ENCODE measurements at regions not wholly inside any gene's neighbourhood (a gene's known extent, or its start where the extent isn't known, plus 50 kb on each side); places are given as distances from the start of the nearest gene placed in this dataset.
"Not testable (repeated sequence)": the region's sequence is repeated elsewhere in the genome, so short reads cannot be mapped to it uniquely, and the experiment has no call there.

DNA sequence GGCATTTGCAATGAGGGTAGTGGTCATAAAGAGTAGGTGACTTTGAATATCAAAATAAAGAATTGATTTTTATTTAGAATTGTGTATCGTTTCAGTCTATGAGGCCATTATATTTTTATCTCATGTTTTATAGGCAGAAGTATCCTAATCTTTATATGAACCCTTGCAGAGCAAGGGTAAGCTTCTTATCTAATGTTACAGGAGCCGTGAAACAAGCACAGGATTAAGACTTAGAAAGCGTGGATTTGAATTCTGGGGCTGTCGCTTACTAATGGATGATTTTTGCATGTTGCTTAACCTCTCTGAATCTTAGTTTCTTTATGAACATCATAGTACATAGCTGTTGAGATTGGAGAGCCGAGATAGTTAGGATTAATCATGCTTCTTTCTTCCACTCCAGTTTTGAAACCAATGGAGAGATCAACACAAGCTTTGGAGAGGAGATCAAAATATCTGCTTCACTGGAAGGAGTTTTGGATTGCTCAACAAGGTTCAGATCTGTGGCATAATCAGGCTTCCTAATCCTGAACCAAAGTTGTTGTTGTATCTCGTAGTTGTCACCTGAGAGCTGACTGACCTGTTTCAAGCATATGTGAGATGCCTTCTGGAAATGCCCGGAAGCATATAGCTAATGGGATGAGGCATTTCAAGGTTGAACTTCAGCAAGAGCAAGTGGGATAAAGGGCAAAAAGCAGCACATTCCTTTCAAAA is 166.9 kb upstream of the GK2 start:
- DNase-seq (ENCODE audit: low read depth, low spot score) = no peak
- Histone ChIP-seq H3K9me3 (ENCODE audit: low read depth, low read length) (no peaks in the 10 kb centered on the region), H3K27ac (no peak overlapping the region), H3K4me3 (no peak overlapping the region), H3K36me3 (ENCODE audit: insufficient read depth, low read length) (no peaks in the 10 kb centered on the region), H3K9ac (ENCODE audit: insufficient read length) (no peak overlapping the region)
- TF ChIP-seq EZH2 (IDR thresholded peaks at IDR 0.05) = no peak
- TF ChIP-seq FOXP2 (optimal IDR thresholded peaks at IDR 0.05; ENCODE audit: control extremely low read depth, extremely low read length, insufficient read depth) = no peak
- TF ChIP-seq POLR2AphosphoS5 (IDR thresholded peaks at IDR 0.05; ENCODE audit: borderline replicate concordance, low read depth, low read length) = no peak

DNA sequence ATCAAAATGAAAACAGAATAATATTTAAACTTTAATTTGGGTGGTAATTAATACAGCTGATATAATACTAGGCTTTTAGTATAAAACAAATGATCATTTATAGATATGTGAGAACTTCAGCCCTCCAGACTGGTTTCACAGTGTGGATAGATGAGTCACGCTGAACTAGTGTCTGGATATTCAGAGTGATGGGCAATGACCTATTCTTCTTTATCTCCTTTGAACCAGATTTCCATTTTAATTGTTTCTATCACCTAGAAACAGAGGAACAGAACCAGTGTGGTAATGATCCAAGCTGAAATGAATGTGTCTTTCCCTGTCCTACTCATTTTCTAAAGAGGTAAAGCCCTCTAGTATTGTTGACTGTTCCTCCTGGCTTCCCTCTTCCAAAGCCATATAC is 155.2 kb upstream of the GK2 start:
- Histone ChIP-seq H3K4me3 (no peak overlapping the region), H3K36me3 (ENCODE audit: insufficient read depth, low read length) (no peaks in the 10 kb centered on the region), H3K9ac (ENCODE audit: insufficient read length) (no peak overlapping the region), H3K27ac (no peak overlapping the region), H3K9me3 (ENCODE audit: low read depth, low read length) (no peaks in the 10 kb centered on the region)
- DNase-seq (ENCODE audit: low read depth, low spot score) = no peak
- TF ChIP-seq POLR2AphosphoS5 (IDR thresholded peaks at IDR 0.05; ENCODE audit: borderline replicate concordance, low read depth, low read length) (no peak), FOXP2 (optimal IDR thresholded peaks at IDR 0.05; ENCODE audit: control extremely low read depth, extremely low read length, insufficient read depth) (no peak), EZH2 (IDR thresholded peaks at IDR 0.05) (no peak)

DNA sequence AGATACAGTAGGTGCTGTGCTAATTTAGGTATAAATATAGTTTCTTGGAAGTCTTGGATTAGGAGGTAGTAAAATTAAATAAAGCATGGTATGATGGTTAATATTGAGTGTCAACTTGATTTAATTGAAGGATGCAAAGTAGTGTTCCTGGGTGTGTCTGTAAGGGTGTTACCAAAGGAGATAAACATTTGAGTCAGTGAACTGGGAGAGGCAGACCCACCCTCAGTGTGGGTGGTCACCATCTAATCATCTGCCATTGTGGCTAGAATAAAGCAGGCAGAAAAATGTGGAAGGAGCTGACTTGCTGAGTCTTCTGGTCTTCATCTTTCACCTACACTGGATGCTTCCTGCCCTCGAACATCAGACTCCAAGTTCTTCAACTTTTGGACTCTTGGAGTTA is 153.7 kb upstream of the GK2 start:
- no peak overlapping the region for H3K27ac ChIP-seq
- no peak for DNase-seq (ENCODE audit: low read depth, low spot score)
- H3K9me3 ChIP-seq (ENCODE audit: low read depth, low read length) = no peaks in the 10 kb centered on the region
- H3K4me3 ChIP-seq = no peak overlapping the region
- no peak overlapping the region for H3K9ac ChIP-seq (ENCODE audit: insufficient read length)
- no peak for TF ChIP-seq POLR2AphosphoS5 (IDR thresholded peaks at IDR 0.05; ENCODE audit: borderline replicate concordance, low read depth, low read length)
- no peak for TF ChIP-seq EZH2 (IDR thresholded peaks at IDR 0.05)
- TF ChIP-seq FOXP2 (optimal IDR thresholded peaks at IDR 0.05; ENCODE audit: control extremely low read depth, extremely low read length, insufficient read depth) = no peak
- no peaks in the 10 kb centered on the region for H3K36me3 ChIP-seq (ENCODE audit: insufficient read depth, low read length)

DNA sequence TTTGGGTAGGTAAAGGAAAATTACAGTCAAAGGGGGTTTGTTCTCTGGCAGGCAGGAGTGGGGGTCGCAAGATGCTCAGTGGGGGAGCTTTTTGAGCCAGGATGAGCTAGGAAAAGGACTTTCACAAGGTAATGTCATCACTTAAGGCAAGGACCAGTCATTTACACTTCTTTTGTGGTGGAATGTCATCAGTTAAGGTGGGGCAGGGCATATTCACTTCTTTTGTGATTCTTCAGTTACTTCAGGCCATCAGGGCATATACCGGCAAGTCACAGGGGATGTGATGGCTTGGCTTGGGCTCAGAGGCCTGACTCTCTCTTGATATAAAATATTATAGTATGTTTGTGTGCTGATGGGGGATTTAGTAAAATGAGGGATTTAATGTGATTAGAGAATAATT is 151.4 kb upstream of the GK2 start:
- not testable (repeated sequence) for H3K9me3 ChIP-seq (ENCODE audit: low read depth, low read length); H3K27ac ChIP-seq; H3K4me3 ChIP-seq; H3K36me3 ChIP-seq (ENCODE audit: insufficient read depth, low read length); DNase-seq (ENCODE audit: low read depth, low spot score); H3K9ac ChIP-seq (ENCODE audit: insufficient read length)

DNA sequence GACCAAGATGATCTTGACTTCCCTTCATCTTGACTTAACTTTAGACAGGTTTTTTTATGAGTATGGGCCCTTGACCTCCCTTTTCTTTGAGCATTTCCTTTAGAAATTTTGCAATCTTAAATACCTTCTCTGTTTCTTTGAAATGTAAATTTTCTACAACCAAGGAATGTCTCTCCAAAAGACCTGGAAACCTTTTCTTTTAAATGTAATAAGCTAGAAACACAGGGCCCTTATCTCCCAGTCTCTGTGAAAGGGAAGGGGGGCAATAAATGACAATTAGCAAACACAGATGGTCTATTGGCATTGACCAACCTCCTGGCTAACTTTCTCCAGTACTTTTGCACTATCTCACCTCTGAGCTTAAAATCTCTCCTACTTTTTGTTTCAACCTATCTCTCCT is 144.3 kb upstream of the GK2 start:
- Histone ChIP-seq H3K9me3 (ENCODE audit: low read depth, low read length) (no peaks in the 10 kb centered on the region), H3K9ac (ENCODE audit: insufficient read length) (no peak overlapping the region), H3K4me3 (no peak overlapping the region), H3K36me3 (ENCODE audit: insufficient read depth, low read length) (no peaks in the 10 kb centered on the region), H3K27ac (no peak overlapping the region)
- no peak for TF ChIP-seq POLR2AphosphoS5 (IDR thresholded peaks at IDR 0.05; ENCODE audit: borderline replicate concordance, low read depth, low read length)
- TF ChIP-seq EZH2 (IDR thresholded peaks at IDR 0.05) = no peak
- TF ChIP-seq FOXP2 (optimal IDR thresholded peaks at IDR 0.05; ENCODE audit: control extremely low read depth, extremely low read length, insufficient read depth) = no peak
- DNase-seq (ENCODE audit: low read depth, low spot score) = no peak

DNA sequence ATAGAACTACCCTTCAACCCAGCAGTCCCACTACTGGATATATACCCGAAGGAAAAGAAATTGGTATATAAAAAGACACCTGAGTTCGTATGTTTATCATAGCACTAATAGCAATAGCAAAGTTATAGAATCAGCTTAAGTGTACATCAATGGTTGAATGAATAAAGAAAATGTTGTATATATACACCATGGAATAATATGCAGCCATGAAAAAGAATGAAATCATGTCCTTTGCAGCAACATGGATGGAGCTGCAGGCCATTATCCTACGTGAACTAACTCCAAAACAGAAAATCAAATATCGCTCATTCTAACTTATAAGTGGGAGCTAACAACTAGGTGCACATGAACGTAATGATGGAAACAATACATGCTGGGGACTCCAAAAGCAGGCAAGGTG is 143.5 kb upstream of the GK2 start:
- H3K36me3 ChIP-seq (ENCODE audit: insufficient read depth, low read length) = no peaks in the 10 kb centered on the region

DNA sequence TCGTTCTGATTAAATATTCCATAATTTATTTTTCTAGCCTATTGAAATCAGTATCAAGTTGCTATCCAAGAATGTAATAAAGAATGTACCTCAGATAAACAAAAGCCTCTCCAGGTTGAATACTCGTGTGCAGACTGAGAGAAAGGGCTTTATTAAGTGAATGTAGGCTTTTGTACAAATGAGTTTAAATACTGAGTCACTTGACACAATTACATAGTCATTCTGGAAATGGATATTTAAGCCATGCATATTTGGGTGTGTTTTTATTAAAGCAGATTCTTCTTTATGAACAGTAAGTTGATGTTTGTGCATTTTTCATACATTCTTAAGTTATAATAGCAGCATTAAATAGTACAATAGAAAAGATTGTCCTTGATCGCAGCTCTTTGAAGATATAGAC is 139.8 kb upstream of the GK2 start:
- Histone ChIP-seq H3K9me3 (ENCODE audit: low read depth, low read length) (no peaks in the 10 kb centered on the region), H3K9ac (ENCODE audit: insufficient read length) (no peak overlapping the region), H3K36me3 (ENCODE audit: insufficient read depth, low read length) (no peaks in the 10 kb centered on the region), H3K27ac (no peak overlapping the region), H3K4me3 (no peak overlapping the region)
- TF ChIP-seq EZH2 (IDR thresholded peaks at IDR 0.05) (no peak), FOXP2 (optimal IDR thresholded peaks at IDR 0.05; ENCODE audit: control extremely low read depth, extremely low read length, insufficient read depth) (no peak)
- no peak for DNase-seq (ENCODE audit: low read depth, low spot score)

More for the DNA sequence above, 143.5 kb upstream of the GK2 start:
- H3K9me3 ChIP-seq (ENCODE audit: low read depth, low read length) = no peaks in the 10 kb centered on the region
- no peak overlapping the region for H3K27ac ChIP-seq
- H3K9ac ChIP-seq (ENCODE audit: insufficient read length) = no peak overlapping the region
- TF ChIP-seq EZH2 (IDR thresholded peaks at IDR 0.05) (no peak), POLR2AphosphoS5 (IDR thresholded peaks at IDR 0.05; ENCODE audit: borderline replicate concordance, low read depth, low read length) (no peak), FOXP2 (optimal IDR thresholded peaks at IDR 0.05; ENCODE audit: control extremely low read depth, extremely low read length, insufficient read depth) (no peak)
- no peak for DNase-seq (ENCODE audit: low read depth, low spot score)
- no peak overlapping the region for H3K4me3 ChIP-seq

DNA sequence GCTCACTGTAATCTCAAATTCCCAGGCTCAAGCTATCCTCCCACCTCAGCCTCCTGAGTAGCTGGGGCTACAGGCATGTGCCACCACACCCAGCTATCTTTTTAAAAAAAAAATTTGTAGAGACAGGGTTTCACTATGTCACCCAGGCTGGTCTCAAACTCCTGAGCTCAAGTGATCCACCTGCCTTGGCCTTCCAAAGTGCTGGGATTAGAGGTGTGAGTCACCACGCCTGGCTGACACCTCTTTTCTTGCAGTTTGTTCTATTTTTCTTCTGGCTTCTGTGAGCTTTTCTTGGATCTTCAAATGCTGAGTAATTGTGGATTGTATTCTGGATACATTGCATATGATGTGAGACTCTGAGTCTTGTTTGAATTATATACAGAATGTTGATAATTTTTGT is 137.3 kb upstream of the GK2 start:
- not testable (repeated sequence) for H3K27ac ChIP-seq; H3K4me3 ChIP-seq; H3K36me3 ChIP-seq (ENCODE audit: insufficient read depth, low read length); DNase-seq (ENCODE audit: low read depth, low spot score); H3K9ac ChIP-seq (ENCODE audit: insufficient read length); H3K9me3 ChIP-seq (ENCODE audit: low read depth, low read length)

DNA sequence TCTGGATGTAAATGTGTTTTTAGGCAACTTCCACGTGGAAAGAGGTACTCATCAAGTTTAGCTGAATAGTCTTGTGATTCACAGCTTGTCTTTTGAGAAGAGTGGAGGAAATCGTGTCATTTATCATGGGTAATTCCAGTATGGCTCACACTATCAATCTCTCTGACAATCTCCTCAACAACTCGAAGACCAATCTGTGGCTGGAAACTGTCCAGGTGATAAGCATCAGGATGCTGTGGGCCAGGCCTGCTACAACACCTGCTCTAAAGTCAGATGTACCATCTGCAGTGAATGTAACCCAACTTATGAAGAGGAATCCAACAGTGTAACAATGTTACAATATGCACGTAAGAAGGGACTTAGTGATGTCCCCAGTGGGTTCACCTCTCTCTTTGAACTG is 132.1 kb upstream of the GK2 start:
- no peak overlapping the region for H3K4me3 ChIP-seq
- no peaks in the 10 kb centered on the region for H3K36me3 ChIP-seq (ENCODE audit: insufficient read depth, low read length)
- TF ChIP-seq FOXP2 (optimal IDR thresholded peaks at IDR 0.05; ENCODE audit: control extremely low read depth, extremely low read length, insufficient read depth) (no peak), EZH2 (IDR thresholded peaks at IDR 0.05) (no peak), POLR2AphosphoS5 (IDR thresholded peaks at IDR 0.05; ENCODE audit: borderline replicate concordance, low read depth, low read length) (no peak)
- no peaks in the 10 kb centered on the region for H3K9me3 ChIP-seq (ENCODE audit: low read depth, low read length)
- H3K27ac ChIP-seq = no peak overlapping the region
- H3K9ac ChIP-seq (ENCODE audit: insufficient read length) = no peak overlapping the region
- DNase-seq (ENCODE audit: low read depth, low spot score) = no peak

All from SK-N-MC (cell line).